ENCODE measurements at regions not wholly inside any gene's neighbourhood (a gene's known extent, or its start where the extent isn't known, plus 50 kb on each side); places are given as distances from the start of the nearest gene placed in this dataset.

- TF ChIP-seq SUPT20H (IDR thresholded peaks at IDR 0.05; ENCODE audit: borderline replicate concordance, control insufficient read depth, low read depth, low read length) (no peak), FOXM1 (IDR thresholded peaks at IDR 0.05; ENCODE audit: low read depth, low read length) (no peak), ATF2 (IDR thresholded peaks at IDR 0.05; ENCODE audit: low read length) (no peak), CBX3 (IDR thresholded peaks at IDR 0.05; ENCODE audit: borderline replicate concordance, low read depth) (no peak), ZNF274 (IDR thresholded peaks at IDR 0.05; ENCODE audit: insufficient read depth, insufficient read length) (no peak), EP300 (IDR thresholded peaks at IDR 0.05; ENCODE audit: borderline replicate concordance in 1 of 2, control insufficient read depth in 1 of 2, low read depth in 2 of 2, low read length in 2 of 2) (no peak)
Measured at GRCh38 chr6:14456941-14457340, 339.4 kb downstream of the CD83 start (continued).

GRCh38 chr6:14458669-14459266 lies 341.2 kb downstream of the CD83 start:
- CTCF ChIA-PET, result no interaction called here
- POLR2A ChIA-PET, result no interaction called here
- TF ChIP-seq ZNF207 (IDR thresholded peaks at IDR 0.05; ENCODE audit: borderline replicate concordance) (no peak), KDM1A (IDR thresholded peaks at IDR 0.05; ENCODE audit: borderline replicate concordance) (no peak), RAD21 (IDR thresholded peaks at IDR 0.05; ENCODE audit: insufficient read depth, low read depth, low read length) (no peak)
- H2AFZ ChIP-seq (ENCODE audit: control insufficient read depth, low read depth, low read length), result no peak overlapping the region
- no peak for FAIRE-seq
- intact Hi-C loops (cut with micrococcal nuclease; ENCODE audit: unreplicated experiment) (no loop called here), in situ Hi-C loops (cut with MboI) (no loop called here)
- WGBS (ENCODE audit: insufficient coverage, insufficient replicate concordance, low lambda C conversion rate, missing lambda C conversion rate), result 17% methylated on average over 5 of the region's 5 CpGs
- no peak overlapping the region for H3K4me2 ChIP-seq (ENCODE audit: control insufficient read depth, insufficient read depth)
- no peak overlapping the region for H3K9ac ChIP-seq (ENCODE audit: control insufficient read depth, insufficient read depth, low read length)
- no peaks in the 10 kb centered on the region for H3K79me2 ChIP-seq (ENCODE audit: control insufficient read depth, insufficient read depth, low read length)
- SMC1A ChIA-PET (ENCODE audit: uncharacterized antibody, unreplicated experiment), result no interaction called here
- no TSS peak for BruUV-seq (replicated peaks)
- no peak for ATAC-seq
- no peaks in the 10 kb centered on the region for H3K9me3 ChIP-seq (replicated peaks; ENCODE audit: control insufficient read depth, insufficient read depth, low read length)
- H3K4me1 ChIP-seq (ENCODE audit: control insufficient read depth, insufficient read depth, low read length), result no peaks in the 10 kb centered on the region
- no peaks in the 10 kb centered on the region for H4K20me1 ChIP-seq (ENCODE audit: control insufficient read depth, insufficient read depth)
- H3K27me3 ChIP-seq (replicated peaks in 1 of 2; ENCODE audit: control insufficient read depth in 2 of 2, insufficient read depth in 2 of 2, low read length in 1 of 2), result no peaks in the 10 kb centered on the region
- RAD21 ChIA-PET (ENCODE audit: unreplicated experiment), result no interaction called here
- H3K27ac ChIP-seq (ENCODE audit: control insufficient read depth, insufficient read depth), result no peak overlapping the region
- no peaks in the 10 kb centered on the region for H3K36me3 ChIP-seq (ENCODE audit: control insufficient read depth in 2 of 2, insufficient read depth in 2 of 2, low read length in 1 of 2)
- DNase-seq (ENCODE audit: low read depth, low spot score), result no peak
- H3K4me3 ChIP-seq, result no peak overlapping the region

All from GM12878 (cell line).